GM12878 (cell line): ENCODE measurements at regions not wholly inside any gene's neighbourhood (a gene's known extent, or its start where the extent isn't known, plus 50 kb on each side); places are given as distances from the start of the nearest gene placed in this dataset.

Experiments used
- BCL11A ChIP-seq: IDR thresholded peaks from 2 replicates; pipeline ENCODE4 v1.6.1; 2011; ENCODE audit warnings: low read depth, low read length
- BCLAF1 ChIP-seq: fragments of 450-650 bp; IDR thresholded peaks from 2 replicates; pipeline ENCODE4 v1.6.1; 2017; ENCODE audit warnings: antibody characterized with exemption, mild to moderate bottlenecking, moderate library complexity
- CEBPZ ChIP-seq: fragments of 150-350 bp; IDR thresholded peaks from 2 replicates; pipeline ENCODE4 v1.6.1; 2016; ENCODE audit warnings: low read depth, low read length
- CHD1 ChIP-seq: IDR thresholded peaks from 2 replicates; pipeline ENCODE4 v1.6.1; 2012; ENCODE audit warnings: low read depth, low read length, improper control_type of control experiment
- EED ChIP-seq: sonication (generic); IDR thresholded peaks from 2 replicates; pipeline ENCODE4 v1.6.1; 2016; ENCODE audit warnings: antibody characterized with exemption, low read depth
- HDAC2 ChIP-seq: fragments of 200-600 bp; sonication (generic); IDR thresholded peaks from 2 replicates; pipeline ENCODE4 v1.6.1; 2017
- IKZF2 ChIP-seq, 2 experiments: fragments of 450-650 bp; IDR thresholded peaks; 2 replicates each; pipeline ENCODE4 v1.6.1; 2017; ENCODE audit warnings: mild to moderate bottlenecking in 2 of 2, moderate library complexity in 2 of 2
- KLF5 ChIP-seq: fragments of 450-650 bp; IDR thresholded peaks from 2 replicates; pipeline ENCODE4 v1.6.1; 2014; ENCODE audit warnings: mild to moderate bottlenecking; ENCODE audit not compliant: partially characterized antibody
- MAX ChIP-seq: IDR thresholded peaks from 2 replicates; pipeline ENCODE4 v1.6.1; 2012; ENCODE audit warnings: low read depth, low read length, improper control_type of control experiment
- MLLT1 ChIP-seq: fragments of 450-650 bp; IDR thresholded peaks from 2 replicates; pipeline ENCODE4 v1.6.1; 2016; ENCODE audit warnings: mild to moderate bottlenecking
- NFIC ChIP-seq: IDR thresholded peaks from 2 replicates; pipeline ENCODE4 v1.6.1; 2012; ENCODE audit warnings: low read depth, mild to moderate bottlenecking, inconsistent platforms, low read length, moderate library complexity
- NFYA ChIP-seq: IDR thresholded peaks from 2 replicates; pipeline ENCODE4 v1.6.1; 2011; ENCODE audit warnings: low read depth, mild to moderate bottlenecking, low read length, improper control_type of control experiment, borderline replicate concordance
- NR2F1 ChIP-seq: fragments of 450-650 bp; conservative IDR thresholded peaks from 2 replicates; pipeline ENCODE4 v1.6.1; 2017; ENCODE audit warnings: mild to moderate bottlenecking
- RCOR1 ChIP-seq: conservative IDR thresholded peaks from 2 replicates; pipeline ENCODE4 v1.6.1; 2012; ENCODE audit warnings: low read depth, low read length, improper control_type of control experiment
- RELB ChIP-seq: fragments of 450-650 bp; IDR thresholded peaks from 2 replicates; pipeline ENCODE4 v1.6.1; 2017; ENCODE audit warnings: low read depth, mild to moderate bottlenecking, moderate library complexity
- SMAD1 ChIP-seq: fragments of 450-650 bp; IDR thresholded peaks from 2 replicates; pipeline ENCODE4 v1.6.1; 2018; ENCODE audit warnings: mild to moderate bottlenecking, low read depth; ENCODE audit not compliant: partially characterized antibody
- SPI1 ChIP-seq: IDR thresholded peaks from 2 replicates; pipeline ENCODE4 v1.6.1; 2011; ENCODE audit warnings: low read depth, mild to moderate bottlenecking, low read length, moderate library complexity, borderline replicate concordance; ENCODE audit not compliant: insufficient read depth
- TARDBP ChIP-seq: IDR thresholded peaks from 2 replicates; pipeline ENCODE4 v1.6.1; 2016; ENCODE audit warnings: borderline replicate concordance
- TCF3 ChIP-seq: IDR thresholded peaks from 2 replicates; pipeline ENCODE4 v1.6.1; 2012; ENCODE audit warnings: low read depth, mild to moderate bottlenecking, low read length, borderline replicate concordance; ENCODE audit not compliant: insufficient read depth
- ZSCAN29 ChIP-seq: fragments of 450-650 bp; IDR thresholded peaks from 2 replicates; pipeline ENCODE4 v1.6.1; 2017; ENCODE audit warnings: mild to moderate bottlenecking, moderate library complexity

GRCh38 chr2:176999301-176999700 lies 213.3 kb upstream of the HNRNPA3 start (continued):
- TF ChIP-seq TCF3, result no peak
- TF ChIP-seq RCOR1, result no peak
- peak; percentile 98 for TF ChIP-seq EED
- TF ChIP-seq CHD1, result no peak
- TF ChIP-seq ZSCAN29, result no peak
- no peak for TF ChIP-seq NFYA
- peak; percentile 87 for TF ChIP-seq BCL11A
- TF ChIP-seq BCLAF1, result no peak
- TF ChIP-seq IKZF2 (IDR thresholded peaks at IDR 0.05), result peak; percentile 88 to 89
- peak; percentile 28; the same call in 1 of the 2 replicates for TF ChIP-seq NR2F1
- TF ChIP-seq CEBPZ, result no peak
- no peak for TF ChIP-seq HDAC2
- peak; percentile 14; the same call in 1 of the 2 replicates for TF ChIP-seq SPI1
- no peak for TF ChIP-seq MAX
- no peak for TF ChIP-seq TARDBP
- TF ChIP-seq RELB, result peak; percentile 62; the same call in 1 of the 2 replicates
- no peak for TF ChIP-seq SMAD1
- no peak for TF ChIP-seq KLF5
- no peak for TF ChIP-seq MLLT1
- TF ChIP-seq NFIC, result peak; percentile 94
